ENCODE measurements at regions not wholly inside any gene's neighbourhood (a gene's known extent, or its start where the extent isn't known, plus 50 kb on each side); places are given as distances from the start of the nearest gene placed in this dataset.

DNA sequence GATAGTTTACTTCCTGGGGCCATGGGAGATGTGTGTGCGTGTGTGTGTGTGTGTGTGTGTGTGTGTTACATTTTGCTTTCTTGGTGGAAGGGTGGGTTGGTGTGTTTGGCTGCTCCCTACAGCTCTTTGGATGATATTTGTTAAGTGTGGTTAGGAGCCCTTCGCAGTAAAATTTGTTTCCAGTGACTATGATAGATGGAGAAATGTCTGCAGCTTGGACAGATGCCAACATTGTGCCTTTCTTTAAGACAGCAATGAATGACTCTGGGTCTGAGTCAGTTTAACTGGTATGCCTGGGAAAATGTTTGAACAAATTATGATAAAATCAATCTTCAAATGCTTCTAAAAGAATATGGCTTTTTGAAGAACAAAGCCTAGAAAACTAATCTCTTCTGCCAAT, 102.7 kb upstream of the TRPC6 start:
- no peak for TF ChIP-seq CTCF (IDR thresholded peaks at IDR 0.05; ENCODE audit: low read depth, low read length)
- in situ Hi-C loops (cut with HindIII; ENCODE audit: low sequenced_read_pairs) = no loop called here
- no peak overlapping the region for H3K4me3 ChIP-seq (ENCODE audit: low read depth, low read length)
- DNase-seq (ENCODE audit: low read depth, low spot score) = peak; percentile 65

DNA sequence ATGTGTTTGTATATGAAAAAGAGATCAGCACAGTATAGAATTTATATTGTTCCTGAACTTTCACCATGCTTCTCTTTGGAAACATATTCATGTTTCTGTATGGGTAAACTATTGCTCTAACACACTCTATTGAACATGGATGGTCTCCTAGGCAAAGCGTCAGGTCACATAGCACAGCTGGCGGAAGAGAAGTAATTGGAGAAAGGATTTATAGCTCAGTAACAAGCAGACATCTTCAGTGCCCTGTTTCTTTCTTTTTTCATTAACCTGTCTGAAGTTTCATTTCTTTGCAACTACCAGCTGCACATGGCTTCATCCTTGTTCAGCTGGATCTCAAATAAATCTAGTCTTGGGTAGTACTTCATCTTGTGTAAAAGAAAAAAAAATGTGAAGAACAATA, 84.4 kb upstream of the TRPC6 start:
- no peak for DNase-seq (ENCODE audit: low read depth, low spot score)
- in situ Hi-C loops (cut with HindIII; ENCODE audit: low sequenced_read_pairs) = no loop called here
- no peak overlapping the region for H3K4me3 ChIP-seq (ENCODE audit: low read depth, low read length)
- TF ChIP-seq CTCF (IDR thresholded peaks at IDR 0.05; ENCODE audit: low read depth, low read length) = no peak

DNA sequence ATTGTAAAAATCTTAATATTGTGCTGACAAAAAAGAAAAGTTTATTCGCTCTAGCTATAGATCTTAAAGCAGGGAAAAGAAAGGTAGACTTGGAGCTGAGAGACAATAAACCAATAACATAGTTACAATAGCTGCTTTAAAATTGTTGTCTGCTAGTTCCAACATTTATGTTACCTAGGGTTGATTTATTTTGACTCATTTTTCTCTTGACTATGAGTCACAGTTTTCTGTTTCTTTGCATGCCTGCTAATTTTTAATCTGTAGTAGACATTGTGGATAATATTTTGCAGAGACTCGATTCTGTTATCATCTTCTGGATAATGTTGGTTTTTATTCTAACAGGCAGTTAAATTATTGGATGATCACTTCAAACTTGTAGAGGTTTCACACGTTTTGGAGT, 83.1 kb upstream of the TRPC6 start:
- in situ Hi-C loops (cut with HindIII; ENCODE audit: low sequenced_read_pairs) = no loop called here
- DNase-seq (ENCODE audit: low read depth, low spot score) = no peak
- no peak for TF ChIP-seq CTCF (IDR thresholded peaks at IDR 0.05; ENCODE audit: low read depth, low read length)
- no peak overlapping the region for H3K4me3 ChIP-seq (ENCODE audit: low read depth, low read length)

GRCh38 chr11:101661559-101661958, 77.8 kb upstream of the TRPC6 start:
- no peak overlapping the region for H3K4me3 ChIP-seq (ENCODE audit: low read depth, low read length)
- no peak for TF ChIP-seq CTCF (IDR thresholded peaks at IDR 0.05; ENCODE audit: low read depth, low read length)
- in situ Hi-C loops (cut with HindIII; ENCODE audit: low sequenced_read_pairs) = no loop called here
- DNase-seq (ENCODE audit: low read depth, low spot score) = no peak
